IPS-15b (cell line): ENCODE measurements at regions not wholly inside any gene's neighbourhood (a gene's known extent, or its start where the extent isn't known, plus 50 kb on each side); places are given as distances from the start of the nearest gene placed in this dataset.
"Not testable (repeated sequence)": the region's sequence is repeated elsewhere in the genome, so short reads cannot be mapped to it uniquely, and the experiment has no call there.

Source experiments
- H3K27me3 ChIP-seq: one replicate; pipeline ENCODE4 v1.6.1; 2013; ENCODE audit warnings: low read length; ENCODE audit not compliant: control insufficient read depth, insufficient read depth
- H3K36me3 ChIP-seq: one replicate; pipeline ENCODE4 v1.6.1; 2013; ENCODE audit warnings: low read length; ENCODE audit not compliant: control insufficient read depth, insufficient read depth
- H3K4me1 ChIP-seq: one replicate; pipeline ENCODE4 v1.6.1; 2013; ENCODE audit warnings: mild to moderate bottlenecking, low read length; ENCODE audit not compliant: control insufficient read depth, insufficient read depth
- H3K4me3 ChIP-seq: one replicate; pipeline ENCODE4 v1.5.1; 2013; ENCODE audit warnings: low read depth, low read length
- H3K9ac ChIP-seq: one replicate; pipeline ENCODE4 v1.6.1; 2013; ENCODE audit warnings: low read depth, mild to moderate bottlenecking, low read length
- H3K9me3 ChIP-seq: one replicate; pipeline ENCODE4 v1.6.1; 2013; ENCODE audit warnings: mild to moderate bottlenecking, low read length; ENCODE audit not compliant: control insufficient read depth, insufficient read depth

DNA sequence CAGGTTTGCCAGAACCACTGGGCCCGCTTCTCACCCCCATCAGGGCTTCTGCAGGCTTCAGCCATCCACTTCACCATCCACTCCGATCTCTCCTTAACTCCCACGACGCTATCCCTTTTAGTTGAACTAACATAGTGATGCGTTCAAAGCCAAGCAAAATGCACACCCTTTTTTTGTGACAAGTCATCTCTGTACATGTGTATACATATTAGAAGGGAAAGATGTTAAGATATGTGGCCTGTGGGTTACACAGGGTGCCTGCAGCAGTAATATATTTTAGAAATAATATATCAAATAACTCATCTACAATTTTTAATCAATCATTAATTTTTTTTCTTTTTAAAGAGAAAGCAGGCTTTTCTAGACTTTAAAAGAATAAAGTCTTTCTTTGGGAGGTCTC, 114.6 kb downstream of the NBPF12 start:
- Histone ChIP-seq H3K36me3 (no peaks in the 10 kb centered on the region), H3K9ac (no peak overlapping the region), H3K27me3 (no peaks in the 10 kb centered on the region), H3K9me3 (no peaks in the 10 kb centered on the region), H3K4me3 (no peak overlapping the region), H3K4me1 (no peaks in the 10 kb centered on the region)

DNA sequence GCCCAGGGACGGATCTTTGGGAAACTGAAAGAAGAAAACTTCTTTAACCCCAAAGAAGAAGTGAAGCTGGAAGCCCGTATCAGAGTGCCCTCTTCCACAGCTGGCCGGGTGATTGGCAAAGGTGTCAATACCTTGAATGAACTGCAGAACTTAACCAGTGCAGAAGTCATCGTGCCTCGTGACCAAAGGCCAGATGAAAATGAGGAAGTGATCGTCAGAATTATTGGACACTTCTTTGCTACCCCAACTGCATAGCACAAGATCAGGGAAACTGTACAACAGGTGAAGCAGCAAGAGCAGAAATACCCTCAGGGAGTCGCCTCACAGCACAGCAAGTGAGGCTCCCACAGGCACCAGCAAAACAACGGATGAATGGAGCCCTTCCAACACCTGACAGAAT, 114.0 kb downstream of the NBPF12 start:
- no peaks in the 10 kb centered on the region for H3K4me1 ChIP-seq

DNA sequence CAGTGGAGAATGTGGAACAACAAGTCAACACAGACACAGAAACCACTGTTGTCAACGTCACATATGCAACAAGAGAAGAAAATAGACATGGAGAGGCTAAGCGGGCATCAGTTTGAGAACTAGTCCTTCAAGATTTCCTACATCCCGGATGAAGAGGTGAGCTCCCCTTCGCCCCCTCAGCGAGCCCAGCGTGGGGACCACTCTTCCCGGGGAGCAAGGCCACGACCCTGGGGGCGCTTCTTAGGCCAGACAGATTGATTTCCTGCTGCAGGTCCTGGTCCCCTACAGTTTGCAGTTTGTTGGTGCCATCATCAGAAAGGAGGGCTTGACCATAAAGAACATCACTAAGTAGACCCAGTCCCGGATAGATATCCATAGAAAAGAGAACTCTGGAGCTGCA, 113.0 kb downstream of the NBPF12 start:
- no peak overlapping the region for H3K9ac ChIP-seq
- no peak overlapping the region for H3K4me3 ChIP-seq
- H3K9me3 ChIP-seq = no peaks in the 10 kb centered on the region
- no peaks in the 10 kb centered on the region for H3K4me1 ChIP-seq
- H3K27me3 ChIP-seq = no peaks in the 10 kb centered on the region
- no peaks in the 10 kb centered on the region for H3K36me3 ChIP-seq

More for the DNA sequence above, 114.0 kb downstream of the NBPF12 start:
- Histone ChIP-seq H3K9ac (no peak overlapping the region), H3K36me3 (no peaks in the 10 kb centered on the region), H3K4me3 (no peak overlapping the region), H3K27me3 (no peaks in the 10 kb centered on the region), H3K9me3 (no peaks in the 10 kb centered on the region)

DNA sequence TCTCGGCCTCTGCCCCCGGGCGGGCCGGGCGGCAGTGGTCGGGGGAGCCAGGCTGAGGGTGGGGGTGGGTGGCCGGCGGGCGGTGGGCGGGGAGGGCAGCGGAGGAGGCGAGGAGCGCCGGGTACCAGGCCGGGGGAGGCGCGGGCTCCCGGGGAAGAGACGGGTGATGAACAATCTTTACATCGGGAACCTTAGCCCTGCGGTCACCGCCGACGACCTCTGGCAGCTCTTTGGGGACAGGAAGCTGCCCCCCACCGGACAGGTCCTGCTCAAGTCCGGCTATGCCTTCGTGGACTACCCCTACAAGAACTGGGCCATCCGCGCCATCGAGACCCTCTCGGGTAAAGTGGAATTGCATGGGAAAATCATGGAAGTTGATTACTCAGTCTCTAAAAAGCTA, 112.5 kb downstream of the NBPF12 start:
- H3K9me3 ChIP-seq = no peaks in the 10 kb centered on the region

DNA sequence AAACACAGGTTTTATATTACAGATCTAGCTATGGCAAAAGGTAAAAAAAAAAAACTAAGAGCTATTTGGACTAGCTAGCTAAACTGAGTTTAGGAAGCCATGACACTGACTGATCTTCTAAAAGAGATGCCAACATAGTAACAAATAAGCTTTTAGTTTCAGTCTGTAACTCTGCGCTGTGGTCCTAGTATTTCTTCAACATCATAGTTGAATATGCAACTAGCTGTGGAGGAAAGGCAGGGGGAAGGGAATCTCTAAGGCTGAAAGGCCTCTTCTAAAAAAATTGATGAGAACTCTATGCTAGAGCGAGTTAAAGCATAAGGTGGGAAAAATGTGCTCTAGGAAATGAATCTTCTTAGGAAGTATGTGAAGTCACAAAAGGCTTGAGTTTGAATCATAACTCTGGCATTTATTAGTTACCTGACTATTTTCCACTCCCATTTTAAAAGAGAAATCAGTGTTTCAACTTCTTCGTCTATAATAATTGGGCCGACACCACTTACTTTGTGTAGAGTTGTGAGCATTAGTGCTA, 108.8 kb downstream of the NBPF12 start:
- not testable (repeated sequence) for H3K9ac ChIP-seq, H3K36me3 ChIP-seq, H3K27me3 ChIP-seq, H3K4me1 ChIP-seq, H3K4me3 ChIP-seq, H3K9me3 ChIP-seq

More for the DNA sequence above, 112.5 kb downstream of the NBPF12 start:
- H3K27me3 ChIP-seq = no peaks in the 10 kb centered on the region
- H3K4me1 ChIP-seq = no peaks in the 10 kb centered on the region
- no peak overlapping the region for H3K9ac ChIP-seq
- no peak overlapping the region for H3K4me3 ChIP-seq
- no peaks in the 10 kb centered on the region for H3K36me3 ChIP-seq

DNA sequence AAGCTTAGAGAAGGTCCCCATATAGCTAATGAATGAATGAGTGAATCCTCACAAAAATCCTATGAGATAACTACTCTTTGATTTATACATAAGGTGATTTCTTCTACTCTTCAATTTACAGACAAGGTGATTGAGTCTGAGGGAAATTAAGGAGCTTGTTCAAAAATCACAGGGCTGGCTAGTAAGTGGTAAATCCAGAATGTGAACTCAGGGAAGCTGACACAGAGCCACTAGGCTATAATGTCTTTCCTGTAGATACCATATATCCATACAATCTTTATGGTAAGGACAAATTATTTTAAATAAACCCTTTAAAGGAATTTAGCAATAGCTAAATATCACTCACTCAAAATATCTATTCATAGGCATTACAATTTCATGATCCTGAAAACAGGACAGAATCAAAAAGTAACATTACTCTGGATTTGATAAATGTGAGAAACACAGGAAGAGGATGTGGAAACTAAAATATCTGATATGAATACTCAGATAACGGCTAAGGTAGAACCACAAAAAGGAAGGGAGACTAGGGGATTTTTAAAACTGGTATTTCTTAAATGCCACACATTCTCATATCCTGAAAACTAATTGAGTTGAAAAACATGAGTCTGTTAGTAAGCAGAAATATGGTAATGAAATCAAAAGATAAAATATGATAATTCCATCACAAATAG, 108.2 kb downstream of the NBPF12 start:
- Histone ChIP-seq H3K9ac (no peak overlapping the region), H3K4me3 (no peak overlapping the region), H3K4me1 (no peaks in the 10 kb centered on the region)

More for the DNA sequence above, 108.2 kb downstream of the NBPF12 start:
- no peaks in the 10 kb centered on the region for H3K27me3 ChIP-seq
- H3K9me3 ChIP-seq = no peaks in the 10 kb centered on the region
- H3K36me3 ChIP-seq = no peaks in the 10 kb centered on the region
